Ishikawa (cell line): ENCODE measurements at regions not wholly inside any gene's neighbourhood (a gene's known extent, or its start where the extent isn't known, plus 50 kb on each side); places are given as distances from the start of the nearest gene placed in this dataset.

Source experiments
- CEBPB ChIP-seq: IDR thresholded peaks from 2 replicates; pipeline ENCODE4 v1.6.1; 2012
- CREB1 ChIP-seq: IDR thresholded peaks from 2 replicates; pipeline ENCODE4 v1.6.1; 2012; ENCODE audit warnings: low read depth
- EGR1 ChIP-seq: IDR thresholded peaks from 2 replicates; pipeline ENCODE4 v1.6.1; 2012
- EP300 ChIP-seq: IDR thresholded peaks from 2 replicates; pipeline ENCODE4 v1.6.1; 2012; ENCODE audit warnings: borderline replicate concordance
- FOXM1 ChIP-seq: IDR thresholded peaks from 2 replicates; pipeline ENCODE4 v1.6.1; 2012; ENCODE audit warnings: low read depth, borderline replicate concordance
- NFIC ChIP-seq: IDR thresholded peaks from 2 replicates; pipeline ENCODE4 v1.6.1; 2012
- RAD21 ChIP-seq: IDR thresholded peaks from 2 replicates; pipeline ENCODE4 v1.6.1; 2012; ENCODE audit warnings: low read depth
- TAF1 ChIP-seq: IDR thresholded peaks from 2 replicates; pipeline ENCODE4 v1.6.1; 2012; ENCODE audit warnings: low read depth, mild to moderate bottlenecking
- TCF12 ChIP-seq: IDR thresholded peaks from 2 replicates; pipeline ENCODE4 v1.6.1; 2012; ENCODE audit warnings: low read depth
- TEAD4 ChIP-seq: IDR thresholded peaks from 2 replicates; pipeline ENCODE4 v1.6.1; 2012
- YY1 ChIP-seq: IDR thresholded peaks from 2 replicates; pipeline ENCODE4 v1.6.1; 2012; ENCODE audit warnings: low read depth
- ZBTB7A ChIP-seq: IDR thresholded peaks from 2 replicates; pipeline ENCODE4 v1.6.1; 2012; ENCODE audit warnings: low read depth
- TF ChIP-seq, protein P1 (sequence below): IDR thresholded peaks from 2 replicates; pipeline ENCODE4 v1.6.1; 2012; ENCODE audit warnings: low read depth, mild to moderate bottlenecking
- TF ChIP-seq, protein P2 (sequence below): IDR thresholded peaks from 2 replicates; pipeline ENCODE4 v1.6.1; 2012
- TF ChIP-seq, protein P3 (sequence below): IDR thresholded peaks from 2 replicates; pipeline ENCODE4 v1.6.1; 2012

DNA sequence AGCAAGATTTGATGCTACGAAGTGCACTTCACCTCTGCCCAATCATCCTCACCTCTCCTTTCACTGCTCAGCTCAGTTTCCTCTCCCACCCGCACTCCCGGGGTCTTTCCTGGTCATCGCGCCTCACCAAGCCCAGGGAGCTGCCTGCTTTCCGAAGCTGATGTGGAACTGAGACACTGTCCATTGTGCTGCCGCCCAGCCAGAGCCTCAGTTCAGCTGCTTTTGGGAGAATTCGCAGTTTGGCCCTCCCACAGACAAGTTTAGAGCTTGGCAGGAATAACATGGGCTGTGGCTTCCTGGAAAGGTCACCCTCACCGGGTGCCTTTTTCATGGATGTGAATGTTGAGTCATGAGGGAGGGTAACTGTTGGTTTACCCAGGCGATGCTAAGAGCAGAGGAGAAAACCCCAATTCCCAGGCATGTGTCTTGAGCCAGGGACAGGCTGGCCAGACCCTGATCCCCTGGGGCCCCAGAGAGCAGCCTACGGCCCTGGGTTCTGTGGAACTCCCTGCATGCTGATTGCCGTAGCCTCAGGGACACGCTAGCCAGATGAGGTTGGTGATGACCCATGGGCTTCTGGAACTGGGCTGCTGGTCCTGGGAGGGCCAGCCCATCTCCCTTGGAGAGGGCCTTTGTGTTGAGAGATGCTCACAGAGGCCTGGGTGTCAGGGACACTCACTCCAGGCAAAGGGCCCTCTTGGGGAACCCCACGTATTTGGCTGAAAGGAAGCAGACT lies 1687.5 kb downstream of the TP53TG3F start:
- TF ChIP-seq NFIC (no peak), TEAD4 (no peak), RAD21 (no peak)
- TF ChIP-seq, protein P1, sequence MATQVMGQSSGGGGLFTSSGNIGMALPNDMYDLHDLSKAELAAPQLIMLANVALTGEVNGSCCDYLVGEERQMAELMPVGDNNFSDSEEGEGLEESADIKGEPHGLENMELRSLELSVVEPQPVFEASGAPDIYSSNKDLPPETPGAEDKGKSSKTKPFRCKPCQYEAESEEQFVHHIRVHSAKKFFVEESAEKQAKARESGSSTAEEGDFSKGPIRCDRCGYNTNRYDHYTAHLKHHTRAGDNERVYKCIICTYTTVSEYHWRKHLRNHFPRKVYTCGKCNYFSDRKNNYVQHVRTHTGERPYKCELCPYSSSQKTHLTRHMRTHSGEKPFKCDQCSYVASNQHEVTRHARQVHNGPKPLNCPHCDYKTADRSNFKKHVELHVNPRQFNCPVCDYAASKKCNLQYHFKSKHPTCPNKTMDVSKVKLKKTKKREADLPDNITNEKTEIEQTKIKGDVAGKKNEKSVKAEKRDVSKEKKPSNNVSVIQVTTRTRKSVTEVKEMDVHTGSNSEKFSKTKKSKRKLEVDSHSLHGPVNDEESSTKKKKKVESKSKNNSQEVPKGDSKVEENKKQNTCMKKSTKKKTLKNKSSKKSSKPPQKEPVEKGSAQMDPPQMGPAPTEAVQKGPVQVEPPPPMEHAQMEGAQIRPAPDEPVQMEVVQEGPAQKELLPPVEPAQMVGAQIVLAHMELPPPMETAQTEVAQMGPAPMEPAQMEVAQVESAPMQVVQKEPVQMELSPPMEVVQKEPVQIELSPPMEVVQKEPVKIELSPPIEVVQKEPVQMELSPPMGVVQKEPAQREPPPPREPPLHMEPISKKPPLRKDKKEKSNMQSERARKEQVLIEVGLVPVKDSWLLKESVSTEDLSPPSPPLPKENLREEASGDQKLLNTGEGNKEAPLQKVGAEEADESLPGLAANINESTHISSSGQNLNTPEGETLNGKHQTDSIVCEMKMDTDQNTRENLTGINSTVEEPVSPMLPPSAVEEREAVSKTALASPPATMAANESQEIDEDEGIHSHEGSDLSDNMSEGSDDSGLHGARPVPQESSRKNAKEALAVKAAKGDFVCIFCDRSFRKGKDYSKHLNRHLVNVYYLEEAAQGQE: 0 out of 2 replicates have a peak, but pooled peaks have one; percentile 22

DNA sequence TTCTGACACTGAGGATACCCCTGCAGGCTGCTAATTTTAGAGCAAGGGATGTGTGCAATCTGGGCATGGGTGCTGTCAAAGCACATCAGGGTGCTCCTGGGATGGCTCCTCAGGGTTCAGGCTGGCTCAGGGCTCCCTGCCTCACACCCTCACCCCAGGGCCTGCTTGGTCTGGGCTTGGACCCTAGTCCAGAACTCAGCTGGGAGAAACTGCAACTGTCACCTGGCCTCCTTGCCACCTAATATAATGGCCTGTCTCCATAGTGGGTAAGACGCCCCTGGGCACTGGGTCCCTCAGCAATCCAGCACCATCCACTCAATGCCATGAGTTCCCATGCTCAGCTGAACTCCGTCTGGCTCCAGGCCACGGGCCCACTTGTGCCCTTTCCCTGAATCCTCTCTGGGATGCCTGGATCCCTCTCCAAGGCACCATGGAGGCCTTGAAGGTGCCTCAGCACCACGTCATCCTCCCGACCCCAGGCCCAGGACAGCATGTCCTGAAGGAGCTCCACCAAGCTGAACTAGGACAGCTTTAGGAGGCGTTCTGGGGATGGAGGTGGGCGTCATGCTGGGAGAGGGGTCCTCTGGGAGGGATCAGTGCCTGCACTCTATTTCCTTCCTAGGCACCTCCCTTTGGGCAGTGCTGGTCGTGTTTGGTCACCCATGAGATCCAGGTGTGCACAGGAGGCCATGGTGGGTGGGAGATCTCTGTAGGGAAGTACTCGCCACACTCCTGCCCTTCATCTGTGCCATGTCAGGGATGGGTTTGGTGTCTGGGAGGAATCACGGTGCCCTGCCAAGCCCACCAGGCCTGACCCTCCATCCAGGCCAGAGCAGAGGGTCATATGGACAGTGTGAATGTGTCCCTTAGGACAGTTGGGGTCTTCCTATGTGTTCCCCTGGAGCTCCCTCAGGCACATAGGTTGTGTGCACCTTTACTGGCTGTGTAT lies 1688.4 kb downstream of the TP53TG3F start:
- no peak for TF ChIP-seq TCF12
- TF ChIP-seq RAD21: no peak
- no peak for TF ChIP-seq EGR1
- TF ChIP-seq NFIC: no peak
- TF ChIP-seq ZBTB7A: no peak
- no peak for TF ChIP-seq YY1
- TF ChIP-seq TEAD4: no peak
- TF ChIP-seq CEBPB: no peak
- TF ChIP-seq, protein P2, sequence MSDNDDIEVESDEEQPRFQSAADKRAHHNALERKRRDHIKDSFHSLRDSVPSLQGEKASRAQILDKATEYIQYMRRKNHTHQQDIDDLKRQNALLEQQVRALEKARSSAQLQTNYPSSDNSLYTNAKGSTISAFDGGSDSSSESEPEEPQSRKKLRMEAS: no peak
- TF ChIP-seq EP300: no peak

DNA sequence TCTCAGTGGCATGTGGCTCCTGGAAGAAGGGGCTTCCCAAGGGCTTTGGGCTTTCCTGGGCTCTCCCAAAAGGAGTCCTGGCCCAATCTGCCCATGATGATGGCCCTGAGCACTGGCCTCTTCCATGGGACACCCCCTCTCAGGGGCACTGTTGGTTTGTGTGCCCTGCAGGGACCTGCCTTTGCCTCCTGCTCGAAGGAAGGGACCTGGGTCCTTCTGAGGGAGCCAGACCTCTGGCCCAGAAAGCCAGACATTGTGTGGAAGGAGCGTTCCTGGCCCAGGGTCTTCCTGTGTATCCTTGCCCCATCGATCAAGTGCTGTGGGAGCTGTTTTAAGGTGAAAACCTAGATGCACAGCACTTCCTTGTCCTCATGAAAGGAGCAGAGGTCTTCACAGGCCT lies 1689.3 kb downstream of the TP53TG3F start:
- TF ChIP-seq RAD21 (no peak), TAF1 (no peak), TCF12 (no peak)
- TF ChIP-seq, protein P2: no peak
- TF ChIP-seq, protein P1: no peak

DNA sequence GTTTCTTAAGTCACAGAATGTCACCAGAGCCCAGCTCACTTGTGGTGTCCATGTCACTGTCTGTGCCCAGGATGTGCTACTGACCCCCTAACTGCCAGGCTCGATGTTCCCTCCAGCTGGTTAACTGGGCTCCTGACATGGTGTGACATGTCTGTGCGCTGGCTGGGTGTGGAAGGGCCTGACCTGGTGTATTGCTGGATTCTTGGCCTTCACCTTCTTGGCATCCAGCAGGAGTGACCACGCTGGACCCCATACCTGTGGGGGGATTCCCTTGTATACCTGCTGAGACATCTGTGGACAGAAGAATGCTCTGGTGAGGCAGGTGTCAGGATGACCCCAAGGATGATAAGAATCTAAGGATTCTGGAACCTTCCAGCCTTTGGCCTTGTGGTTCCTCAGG lies 1690.1 kb downstream of the TP53TG3F start:
- no peak for TF ChIP-seq CEBPB
- no peak for TF ChIP-seq ZBTB7A
- TF ChIP-seq CREB1: no peak

DNA sequence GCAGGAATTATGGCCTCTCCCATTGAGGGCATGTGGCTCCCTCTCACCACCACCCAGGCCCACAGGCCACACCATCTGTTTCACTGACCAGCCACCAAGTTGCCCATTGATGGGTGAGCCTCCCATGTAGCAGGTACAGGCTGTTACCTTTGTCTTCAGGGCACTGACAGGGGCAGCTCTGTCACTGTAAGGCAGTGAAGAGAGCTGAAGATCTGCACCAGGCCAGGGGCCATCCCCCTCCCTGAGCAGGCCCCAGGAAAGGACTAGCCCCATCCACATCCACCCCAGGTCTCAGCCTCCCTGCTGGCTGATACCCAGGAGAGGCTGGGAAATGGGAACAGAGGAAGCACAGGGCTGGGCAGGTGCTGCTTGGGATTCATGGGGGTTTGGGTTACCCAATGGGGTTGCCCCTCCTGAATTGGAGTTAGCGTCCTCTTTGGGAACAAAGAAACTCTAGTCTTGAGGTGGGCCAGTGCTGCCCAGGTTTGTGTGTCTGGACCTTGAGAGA lies 1691.4 kb downstream of the TP53TG3F start:
- no peak for TF ChIP-seq RAD21
- no peak for TF ChIP-seq EGR1
- no peak for TF ChIP-seq EP300
- TF ChIP-seq, protein P2: no peak
- TF ChIP-seq, protein P3, sequence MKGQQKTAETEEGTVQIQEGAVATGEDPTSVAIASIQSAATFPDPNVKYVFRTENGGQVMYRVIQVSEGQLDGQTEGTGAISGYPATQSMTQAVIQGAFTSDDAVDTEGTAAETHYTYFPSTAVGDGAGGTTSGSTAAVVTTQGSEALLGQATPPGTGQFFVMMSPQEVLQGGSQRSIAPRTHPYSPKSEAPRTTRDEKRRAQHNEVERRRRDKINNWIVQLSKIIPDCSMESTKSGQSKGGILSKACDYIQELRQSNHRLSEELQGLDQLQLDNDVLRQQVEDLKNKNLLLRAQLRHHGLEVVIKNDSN: no peak
- TF ChIP-seq, protein P1: no peak
- no peak for TF ChIP-seq TCF12
- TF ChIP-seq FOXM1: no peak
- TF ChIP-seq NFIC: no peak
- TF ChIP-seq ZBTB7A: no peak
